ENCODE measurements at regions not wholly inside any gene's neighbourhood (a gene's known extent, or its start where the extent isn't known, plus 50 kb on each side); places are given as distances from the start of the nearest gene placed in this dataset.

- ATAC-seq (no peak), DNase-seq (ENCODE audit: low read depth, low spot score) (no peak)
- intact Hi-C loops (cut with micrococcal nuclease; ENCODE audit: unreplicated experiment), result no loop called here
- Histone ChIP-seq H3K9me3 (ENCODE audit: control insufficient read depth, insufficient read depth, low read depth, low read length) (no peaks in the 10 kb centered on the region), H3K27me3 (ENCODE audit: control insufficient read depth, insufficient read depth, low read length) (no peaks in the 10 kb centered on the region), H3K4me3 (ENCODE audit: low read depth in 2 of 2, low read length in 2 of 2) (no peak overlapping the region), H3K36me3 (ENCODE audit: control insufficient read depth, insufficient read depth, low read length) (no peaks in the 10 kb centered on the region), H3K27ac (ENCODE audit: low read length) (no peak overlapping the region), H3K4me1 (ENCODE audit: control insufficient read depth, insufficient read depth, low read length) (no peaks in the 10 kb centered on the region)
- ChIA-PET POLR2A (no interaction called here), CTCF (no interaction called here)
- BruUV-seq (replicated peaks), result no TSS peak
- no peak for TF ChIP-seq SIN3A (IDR thresholded peaks at IDR 0.05; ENCODE audit: borderline replicate concordance, insufficient read depth, low read depth, low read length)
- in situ Hi-C loops (cut with HindIII; ENCODE audit: low pct_unique_long_range_greater_than_20kb, low sequenced_read_pairs), result no loop called here
These were observed 240.9 kb downstream of the FGF9 start for GRCh38 chr13:21911646-21912298.

- ATAC-seq, result no peak
- CTCF ChIA-PET, result no interaction called here
- no peak overlapping the region for H3K4me3 ChIP-seq (ENCODE audit: low read depth in 2 of 2, low read length in 2 of 2)
- no peaks in the 10 kb centered on the region for H3K27me3 ChIP-seq (ENCODE audit: control insufficient read depth, insufficient read depth, low read length)
- BruUV-seq (replicated peaks), result no TSS peak
- intact Hi-C loops (cut with micrococcal nuclease; ENCODE audit: unreplicated experiment), result no loop called here
- no peak overlapping the region for H3K27ac ChIP-seq (ENCODE audit: low read length)
- H3K9me3 ChIP-seq (ENCODE audit: control insufficient read depth, insufficient read depth, low read depth, low read length), result no peaks in the 10 kb centered on the region
- in situ Hi-C loops (cut with HindIII; ENCODE audit: low pct_unique_long_range_greater_than_20kb, low sequenced_read_pairs), result no loop called here
- DNase-seq (ENCODE audit: low read depth, low spot score), result no peak
- POLR2A ChIA-PET, result interaction anchor here (0.7 kb wide), 1 partner anchor 584 kb away, joined by 3 read pairs; no protein-coding TSS in a partner anchor
- no peaks in the 10 kb centered on the region for H3K36me3 ChIP-seq (ENCODE audit: control insufficient read depth, insufficient read depth, low read length)
- TF ChIP-seq SIN3A (IDR thresholded peaks at IDR 0.05; ENCODE audit: borderline replicate concordance, insufficient read depth, low read depth, low read length) (no peak), POLR2AphosphoS5 (IDR thresholded peaks at IDR 0.05; ENCODE audit: low read depth, low read length) (no peak), CTCF (IDR thresholded peaks at IDR 0.05) (no peak), TCF7L2 (IDR thresholded peaks at IDR 0.05; ENCODE audit: low read depth, low read length) (no peak), REST (IDR thresholded peaks at IDR 0.05; ENCODE audit: insufficient read depth in 1 of 2, low read depth in 2 of 2, low read length in 1 of 2) (no peak)
- no peaks in the 10 kb centered on the region for H3K4me1 ChIP-seq (ENCODE audit: control insufficient read depth, insufficient read depth, low read length)
These were observed 242.1 kb downstream of the FGF9 start for GRCh38 chr13:21913010-21913409.
